NK-92 treated with Interleukin-12 subunit alpha and Interleukin-12 subunit beta, amount 100 ng/mL, for 24 hours (cell line): ENCODE measurements at regions not wholly inside any gene's neighbourhood (a gene's known extent, or its start where the extent isn't known, plus 50 kb on each side); places are given as distances from the start of the nearest gene placed in this dataset.

ENCODE experiments used
- DNase-seq: peaks from one replicate; lab custom pipeline; 2025; lab: John Stamatoyannopoulos, UW

DNA sequence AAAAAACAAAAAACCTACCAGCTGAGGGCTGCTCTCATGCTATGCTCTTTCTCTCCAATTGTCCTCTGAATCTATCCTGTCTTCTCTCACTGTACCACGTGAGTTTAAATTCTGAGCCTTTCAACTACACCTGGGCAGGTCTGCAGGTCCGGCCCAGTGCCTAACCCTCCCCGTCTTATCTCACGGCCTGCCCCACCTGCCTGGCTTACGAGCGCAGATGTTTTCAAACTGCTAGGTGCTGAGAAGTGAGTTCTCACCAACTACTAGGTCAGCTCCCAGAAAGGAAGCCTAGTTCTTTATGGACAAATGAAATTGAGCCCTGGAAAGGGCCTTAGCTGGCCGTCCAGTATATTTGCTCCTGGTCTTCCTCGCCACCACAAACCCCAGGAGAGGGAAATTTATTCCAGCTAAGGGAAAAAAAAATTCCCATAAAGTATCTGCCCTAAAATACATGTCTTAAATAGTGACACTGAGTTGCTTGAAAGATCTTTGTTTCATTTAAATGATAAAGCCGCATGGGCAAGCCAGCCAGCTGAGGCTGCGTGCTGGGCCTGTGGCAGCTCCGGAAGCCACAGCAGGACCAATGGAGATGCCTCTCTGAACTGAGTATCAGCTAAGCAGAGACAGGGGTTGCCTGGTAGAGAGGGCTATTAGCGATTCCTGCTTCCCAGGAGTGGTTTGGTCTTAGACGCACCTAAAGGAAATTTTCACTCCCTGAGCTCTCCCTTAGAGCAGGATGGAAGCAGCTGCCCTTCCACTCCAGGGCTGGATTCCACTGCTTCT, 92.5 kb upstream of the NCK2 start:
- no peak for DNase-seq

DNA sequence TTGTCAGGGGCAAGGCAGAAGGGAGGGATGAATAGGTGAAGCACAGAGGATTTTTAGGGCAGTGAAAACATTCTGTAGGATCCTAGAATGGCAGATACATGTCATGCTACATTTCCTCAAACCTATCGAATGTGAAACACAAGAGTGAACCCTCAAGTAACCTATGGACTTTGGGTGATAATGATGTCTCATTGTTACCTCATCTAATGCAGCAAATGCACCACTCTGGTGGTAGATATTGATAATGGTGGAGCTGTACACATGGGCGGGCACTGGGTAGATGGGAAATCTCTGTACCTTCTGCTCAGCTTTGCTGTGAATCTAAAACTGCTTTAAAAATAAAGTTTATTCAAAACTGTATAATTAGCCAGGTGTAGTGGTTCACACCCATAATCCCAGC, 95.2 kb upstream of the NCK2 start:
- DNase-seq, result no peak

DNA sequence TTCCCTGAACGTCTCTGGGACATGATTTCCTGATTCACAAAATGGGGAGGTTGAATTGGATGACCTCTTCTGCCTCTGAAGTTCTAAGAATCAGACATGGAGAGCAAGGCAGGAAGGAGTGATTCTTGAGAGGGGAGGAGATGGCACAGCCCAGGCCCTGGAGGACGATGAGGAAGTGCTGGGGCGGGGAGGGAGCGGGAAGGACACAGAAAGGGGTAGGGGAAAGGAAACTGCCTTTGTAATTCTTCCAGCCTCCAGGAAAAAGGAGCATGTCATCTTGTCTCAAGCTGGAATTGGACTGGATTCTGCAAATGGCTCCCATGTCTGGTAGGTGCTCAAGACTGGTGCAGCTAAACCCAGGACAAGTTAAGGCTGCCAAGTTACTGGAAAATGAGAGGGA, 97.0 kb upstream of the NCK2 start:
- no peak for DNase-seq

DNA sequence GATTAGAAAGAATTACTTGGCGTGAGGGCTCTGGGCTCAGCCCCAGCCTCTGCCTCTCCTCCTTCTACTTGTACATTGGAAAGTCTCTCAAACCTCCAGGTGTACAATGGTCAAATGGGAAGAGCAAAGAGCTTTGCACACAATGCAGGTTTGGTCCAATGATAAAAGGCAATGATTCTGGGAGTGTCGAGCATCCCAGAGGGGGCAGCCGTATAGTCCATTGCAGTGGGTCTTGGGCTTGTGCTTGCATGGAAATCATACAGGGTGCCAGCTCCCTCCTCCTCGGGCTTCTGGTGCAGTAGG, 98.0 kb upstream of the NCK2 start:
- DNase-seq, result no peak

DNA sequence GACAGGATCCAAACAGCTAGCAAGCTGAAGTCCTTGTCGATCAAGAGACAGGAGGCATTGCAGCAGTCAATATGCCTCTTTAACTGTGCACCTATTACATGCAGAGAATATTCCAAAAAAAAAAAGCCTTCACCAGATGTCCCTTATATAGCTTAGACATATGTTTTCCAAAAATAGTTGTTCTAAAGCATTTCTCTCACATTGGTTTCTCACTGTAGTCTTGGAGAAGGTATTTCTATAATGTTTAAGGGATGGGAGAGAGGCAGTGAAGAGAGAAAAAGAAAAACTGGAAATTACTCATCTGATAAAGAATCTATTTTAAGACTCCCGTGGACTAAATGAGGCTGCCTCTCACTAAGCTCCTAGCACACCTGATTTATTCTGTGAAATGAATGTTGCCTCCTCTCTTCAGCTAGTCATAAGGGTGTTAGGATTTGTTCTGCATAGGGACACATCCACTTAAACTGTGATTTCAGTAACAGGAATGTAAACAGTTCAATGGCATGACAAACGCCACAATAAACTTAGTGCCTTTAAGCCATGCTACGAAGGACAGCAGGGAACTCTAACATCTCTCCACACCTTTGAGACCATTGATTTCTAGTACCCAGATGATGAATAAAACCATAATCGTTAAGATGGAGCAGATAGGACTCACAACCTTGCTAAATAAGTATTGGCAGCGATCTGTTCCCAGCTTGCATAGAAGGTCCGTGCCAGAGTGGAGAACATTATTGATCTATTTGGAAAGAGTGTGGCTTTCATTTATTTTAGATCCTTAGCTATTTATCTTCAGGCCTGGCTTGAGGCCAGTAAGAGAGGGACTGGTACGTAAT, 98.6 kb upstream of the NCK2 start:
- no peak for DNase-seq

DNA sequence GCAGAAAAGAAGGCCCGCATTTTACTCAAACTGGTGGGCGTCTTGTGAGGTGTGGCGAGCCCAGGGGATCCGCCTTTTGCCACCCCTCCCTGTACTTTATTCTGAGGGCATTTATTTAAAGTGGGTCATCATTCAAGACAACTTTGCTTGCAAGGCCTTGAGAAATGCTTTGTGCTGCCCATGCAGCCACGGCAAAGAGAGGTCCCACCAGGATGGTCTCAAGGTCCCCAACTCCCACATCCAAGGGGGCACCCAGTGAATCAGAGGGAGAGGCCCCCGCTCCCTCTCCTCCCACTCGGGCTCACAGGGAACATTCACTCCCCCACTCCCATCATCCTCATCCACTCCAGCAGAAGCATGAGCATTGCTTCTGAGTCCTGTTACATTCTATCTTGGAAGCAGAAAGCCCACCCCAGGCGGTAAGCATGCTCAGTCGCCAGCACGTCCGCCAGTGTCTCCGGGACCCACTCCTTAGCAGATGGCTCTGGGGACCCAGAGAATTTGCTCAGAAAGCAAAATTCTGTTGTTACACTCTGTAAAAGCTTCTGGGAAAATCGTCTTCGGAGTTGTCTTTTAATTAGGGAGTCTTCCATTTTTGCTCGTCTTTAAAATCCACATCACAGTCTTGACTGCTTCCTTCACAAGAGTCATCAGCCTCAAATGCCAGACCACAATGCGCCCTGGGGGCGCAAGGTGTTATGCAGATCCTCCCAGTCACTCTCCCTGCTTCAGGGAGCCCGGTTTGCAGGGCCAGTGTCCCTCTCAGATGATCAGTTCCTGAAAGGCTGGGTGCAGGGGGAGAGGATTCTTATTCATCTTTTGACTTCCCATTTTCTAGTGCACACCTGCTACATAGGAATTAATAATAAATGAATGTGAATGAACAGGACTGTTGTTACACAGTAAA, 99.4 kb upstream of the NCK2 start:
- DNase-seq, result no peak

DNA sequence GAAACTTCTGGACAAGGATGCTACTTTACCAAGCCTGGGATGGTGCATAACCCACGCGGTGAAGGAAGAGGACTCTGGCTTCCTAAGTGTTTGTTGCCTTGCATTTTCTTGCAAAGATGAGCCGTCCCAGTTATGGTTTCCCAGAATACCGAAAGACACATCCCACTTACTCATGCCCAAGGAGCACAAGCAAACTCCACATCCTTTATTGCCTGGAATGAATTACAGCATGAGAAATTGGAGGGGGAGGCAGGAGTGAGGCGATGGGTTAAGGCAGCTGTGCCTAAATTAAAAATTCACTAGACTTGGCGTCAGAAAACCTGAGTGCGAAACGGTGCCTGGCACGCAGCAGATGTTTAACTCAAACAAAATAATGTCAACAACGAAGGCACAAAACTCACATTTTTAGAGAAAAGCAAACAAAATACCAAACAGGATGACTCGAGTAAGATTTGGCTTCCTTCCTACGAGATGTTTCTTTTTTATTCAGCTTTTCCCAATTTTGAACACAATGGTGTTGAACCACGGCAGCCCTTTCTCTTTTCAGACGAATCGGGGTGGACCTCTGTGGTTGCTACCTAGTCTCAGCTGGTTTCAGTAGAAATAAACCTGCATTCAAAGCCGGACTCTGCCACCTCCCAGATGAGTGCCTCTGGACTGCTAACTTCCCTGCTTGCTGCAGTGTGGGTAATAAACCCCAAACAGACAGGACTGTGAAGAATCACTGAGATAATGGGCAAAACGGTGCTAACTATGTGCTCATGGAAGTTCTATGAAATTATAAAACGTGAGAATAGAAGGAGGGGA, 100.3 kb upstream of the NCK2 start:
- no peak for DNase-seq

DNA sequence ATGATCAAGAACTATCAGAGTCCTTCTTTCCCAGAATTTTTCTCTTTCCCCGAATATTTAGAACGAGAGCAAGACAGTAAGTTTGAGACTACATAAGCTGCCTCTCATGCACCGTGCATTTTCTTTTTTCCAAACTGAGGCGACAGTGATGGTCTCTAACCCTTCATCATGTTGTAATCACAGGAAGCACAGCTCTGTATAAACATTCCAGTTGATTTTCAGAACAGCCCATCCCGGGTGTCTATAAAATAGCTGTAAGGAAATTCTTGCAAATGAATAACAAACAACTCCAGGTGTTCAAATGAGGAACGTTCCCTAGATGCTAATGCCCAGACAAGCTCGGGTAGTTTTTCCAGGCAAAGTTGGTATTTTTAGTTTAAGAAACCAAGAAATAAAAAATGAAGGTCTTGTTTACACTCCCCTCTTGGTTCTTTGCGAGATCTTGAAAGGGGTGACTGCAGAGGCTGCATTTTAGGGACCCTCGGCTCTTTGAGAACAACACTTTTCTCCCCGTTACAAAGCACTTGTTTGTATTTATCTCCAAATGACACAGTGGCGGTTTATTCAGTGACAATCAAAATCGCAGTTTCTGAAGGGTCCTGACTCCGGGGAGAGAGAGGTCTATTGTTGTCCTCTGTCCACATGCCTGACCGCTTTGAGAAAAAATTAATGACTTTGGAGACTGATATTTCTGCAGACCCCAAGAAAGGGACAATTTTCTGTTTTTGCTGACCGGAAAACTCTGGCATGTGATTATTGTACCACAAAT, 101.1 kb upstream of the NCK2 start:
- no peak for DNase-seq

DNA sequence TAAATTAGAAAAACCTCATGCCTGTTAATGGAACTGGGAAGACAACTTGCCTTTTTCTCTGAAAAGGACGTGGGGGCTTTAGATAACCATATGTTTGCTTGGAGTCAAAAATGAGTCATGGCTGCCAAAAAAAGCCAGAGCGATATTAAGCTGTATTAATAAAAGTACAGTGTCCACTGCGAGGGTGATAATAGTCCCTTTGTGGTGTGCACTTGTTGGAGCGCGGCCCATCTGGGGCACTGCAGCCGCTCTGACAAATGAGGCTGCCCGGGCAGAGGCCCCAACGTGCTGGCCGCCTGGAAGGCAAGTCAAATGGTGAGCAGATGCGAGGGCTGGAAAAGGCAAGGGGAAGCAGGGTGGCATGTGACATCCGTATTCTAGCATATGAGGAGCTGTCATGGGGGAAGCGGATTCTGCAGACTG, 103.3 kb upstream of the NCK2 start:
- DNase-seq, result no peak

DNA sequence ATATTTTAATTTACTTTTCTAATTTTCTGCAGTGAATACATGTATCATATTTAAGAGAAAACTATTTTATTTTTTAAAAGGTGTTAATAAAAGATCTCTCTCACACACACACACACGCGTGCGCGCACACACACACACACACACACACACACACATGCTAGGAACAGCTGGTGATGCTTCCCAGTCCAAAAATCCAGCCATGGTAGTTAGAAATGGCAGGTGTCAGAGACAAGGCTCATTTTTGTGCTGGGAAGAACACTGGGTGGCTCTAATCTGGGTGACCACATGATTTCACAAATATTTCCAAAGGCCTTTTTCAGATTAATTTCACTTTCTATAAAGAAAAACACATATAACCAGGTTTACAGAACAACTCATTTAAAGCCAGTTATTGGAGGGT, 104.5 kb upstream of the NCK2 start:
- no peak for DNase-seq

DNA sequence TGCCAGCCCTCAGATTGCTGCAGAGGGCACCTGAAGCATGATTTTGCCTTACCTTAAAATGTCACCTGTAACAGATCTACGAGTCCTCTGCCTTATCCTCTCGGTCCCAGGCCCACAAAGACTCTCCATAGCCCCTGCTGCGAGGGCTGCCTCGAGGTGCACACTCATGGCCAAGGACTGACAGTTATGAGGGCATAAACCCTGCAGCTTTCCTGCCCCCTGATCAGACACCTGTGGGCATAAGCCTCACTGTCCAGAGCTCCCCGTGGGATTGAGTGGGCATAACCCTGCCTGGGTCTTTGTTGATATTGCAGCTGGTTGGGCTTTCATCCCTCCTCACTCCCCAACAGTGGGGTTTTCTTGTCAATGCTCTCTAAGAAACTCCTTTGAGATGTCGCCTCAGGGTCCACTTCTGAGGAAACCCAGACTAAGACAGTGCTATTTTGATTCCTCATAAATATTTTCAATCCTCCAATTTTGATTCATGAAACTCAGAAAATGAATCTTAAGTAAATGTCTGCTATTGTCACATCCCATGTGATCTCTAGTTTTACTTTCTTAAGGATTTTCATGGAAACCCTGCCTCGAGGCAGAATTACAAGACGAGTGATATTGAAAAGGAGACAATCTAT, 108.5 kb upstream of the NCK2 start:
- no peak for DNase-seq

DNA sequence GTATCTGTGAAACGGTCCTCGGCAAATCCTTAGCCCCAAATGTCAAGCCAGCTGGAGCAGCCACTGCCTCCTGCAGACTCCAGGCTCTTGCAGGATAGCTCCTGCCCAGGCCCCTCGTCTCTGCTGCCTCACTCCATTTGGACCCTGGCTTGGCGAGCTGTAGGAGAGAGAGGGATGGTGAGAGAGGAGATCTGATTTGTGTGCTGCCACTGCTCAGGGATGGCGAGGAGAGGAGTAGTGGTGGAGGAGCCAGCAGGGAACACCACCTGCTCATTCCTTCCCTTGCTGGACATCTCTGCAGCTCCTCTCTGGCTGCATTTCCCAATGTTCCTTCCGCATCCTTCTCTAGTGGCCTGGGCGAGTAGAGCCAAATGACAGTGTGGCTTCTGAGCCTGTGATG, 109.1 kb upstream of the NCK2 start:
- no peak for DNase-seq

DNA sequence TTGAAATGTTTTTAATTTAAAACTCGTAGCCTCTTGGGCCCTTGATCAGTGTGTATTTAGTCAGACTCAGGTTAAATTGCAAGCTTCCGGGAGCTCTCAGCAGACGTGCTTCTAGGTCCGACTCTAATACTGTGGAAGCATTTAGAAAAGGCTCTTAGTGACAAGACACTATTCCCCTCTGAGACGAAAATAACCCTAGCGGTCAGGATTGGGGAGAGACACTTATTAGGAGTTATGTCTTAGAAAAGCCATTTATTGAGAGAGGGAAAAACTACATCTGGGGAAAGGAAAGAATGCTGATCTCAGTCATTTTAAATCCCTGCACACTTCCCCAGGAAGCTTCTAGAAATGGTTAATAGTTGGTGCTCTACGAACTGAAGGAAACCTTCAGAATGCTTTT, 110.5 kb upstream of the NCK2 start:
- no peak for DNase-seq

DNA sequence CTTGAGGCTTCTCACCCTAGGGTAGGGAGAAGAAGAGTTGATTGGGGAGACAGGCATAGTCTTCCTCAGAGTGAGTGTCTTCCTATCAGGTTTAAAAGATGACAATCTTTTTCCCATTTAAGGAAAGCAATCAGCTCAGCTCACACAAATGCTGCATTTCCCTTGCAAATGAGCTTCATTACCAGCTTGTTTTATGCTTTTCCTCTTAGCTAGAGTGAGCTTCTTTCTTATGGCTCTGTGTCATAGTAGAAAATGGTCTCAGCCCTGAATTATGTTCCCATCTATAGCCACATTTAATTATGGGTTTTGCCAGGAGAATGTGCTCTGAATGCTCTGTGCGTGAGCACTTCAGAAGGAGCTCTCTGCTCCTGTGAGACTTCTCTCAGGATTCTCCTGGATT, 112.8 kb upstream of the NCK2 start:
- no peak for DNase-seq

DNA sequence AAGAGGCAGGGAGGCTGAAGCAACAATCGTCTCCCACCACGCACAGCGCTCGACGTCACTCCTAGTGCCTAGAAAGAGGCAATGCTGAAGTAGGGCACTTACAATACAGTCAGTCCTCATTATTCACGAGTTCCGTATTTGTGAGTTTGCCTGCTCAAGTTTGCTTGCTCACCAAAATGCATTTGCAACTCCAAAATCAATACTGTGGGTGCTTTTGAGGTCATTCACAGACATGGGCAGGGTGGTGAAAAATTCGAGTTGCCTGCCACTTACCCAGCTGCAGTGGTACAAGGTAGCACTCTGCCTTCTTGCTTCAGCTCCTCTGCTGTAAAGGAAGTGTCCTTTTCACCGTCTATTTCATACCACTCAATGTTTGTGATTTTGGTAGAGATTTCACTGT, 113.7 kb upstream of the NCK2 start:
- no peak for DNase-seq

DNA sequence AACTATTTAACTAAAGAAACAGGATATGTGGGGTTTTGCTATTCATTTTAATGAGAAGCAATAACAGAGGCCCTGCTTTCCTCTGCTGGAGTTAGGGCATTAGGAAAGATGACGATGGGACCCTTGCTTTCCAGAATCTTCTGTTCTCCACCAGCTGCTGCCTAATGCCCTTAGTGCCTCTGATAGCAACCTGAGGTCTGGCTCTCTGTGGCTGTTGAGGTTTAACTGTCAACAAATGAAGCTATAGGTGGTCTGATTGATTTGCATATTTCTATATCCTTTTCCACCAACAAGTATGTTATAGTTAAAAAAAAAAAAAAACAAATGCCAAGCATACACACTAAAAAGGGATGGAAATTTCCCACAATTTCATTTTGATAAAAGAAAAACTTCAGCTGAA, 115.1 kb upstream of the NCK2 start:
- DNase-seq, result no peak

DNA sequence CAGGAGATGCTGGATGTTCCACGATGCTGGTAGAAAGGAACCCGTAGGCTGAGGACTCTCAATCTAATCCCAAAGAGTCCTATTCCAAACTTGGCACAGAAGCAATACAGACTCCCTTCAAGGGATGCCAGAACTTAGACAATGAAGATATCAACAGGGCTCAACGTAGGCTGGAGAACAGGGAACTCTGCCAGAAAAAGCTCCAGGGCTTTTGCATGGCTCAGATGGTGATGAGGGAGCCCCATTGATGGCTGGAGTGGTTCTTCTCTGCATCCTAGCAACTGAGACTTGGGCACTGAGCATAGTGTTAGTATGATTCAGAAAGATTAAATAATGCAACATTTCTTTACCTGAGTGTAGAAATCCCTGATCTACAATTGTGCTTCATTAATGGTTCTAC, 117.2 kb upstream of the NCK2 start:
- no peak for DNase-seq

DNA sequence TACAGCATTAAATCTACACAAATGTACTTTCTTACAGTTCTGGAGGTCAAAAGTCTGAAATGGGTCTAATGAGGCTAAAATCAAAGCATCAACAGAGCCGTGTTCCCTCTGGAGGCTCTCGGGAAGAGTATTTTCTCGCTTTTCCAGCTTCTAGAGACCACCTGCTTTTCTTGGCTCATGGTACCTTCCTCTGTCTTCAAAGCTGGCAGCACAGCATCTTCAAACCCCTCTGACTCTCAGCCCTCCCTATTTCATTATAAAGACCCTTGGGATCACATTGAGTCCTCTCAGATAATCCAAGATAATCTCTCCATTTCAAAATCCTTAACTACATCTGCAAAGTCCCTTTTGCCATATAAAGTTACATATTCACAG, 117.8 kb upstream of the NCK2 start:
- DNase-seq, result no peak

DNA sequence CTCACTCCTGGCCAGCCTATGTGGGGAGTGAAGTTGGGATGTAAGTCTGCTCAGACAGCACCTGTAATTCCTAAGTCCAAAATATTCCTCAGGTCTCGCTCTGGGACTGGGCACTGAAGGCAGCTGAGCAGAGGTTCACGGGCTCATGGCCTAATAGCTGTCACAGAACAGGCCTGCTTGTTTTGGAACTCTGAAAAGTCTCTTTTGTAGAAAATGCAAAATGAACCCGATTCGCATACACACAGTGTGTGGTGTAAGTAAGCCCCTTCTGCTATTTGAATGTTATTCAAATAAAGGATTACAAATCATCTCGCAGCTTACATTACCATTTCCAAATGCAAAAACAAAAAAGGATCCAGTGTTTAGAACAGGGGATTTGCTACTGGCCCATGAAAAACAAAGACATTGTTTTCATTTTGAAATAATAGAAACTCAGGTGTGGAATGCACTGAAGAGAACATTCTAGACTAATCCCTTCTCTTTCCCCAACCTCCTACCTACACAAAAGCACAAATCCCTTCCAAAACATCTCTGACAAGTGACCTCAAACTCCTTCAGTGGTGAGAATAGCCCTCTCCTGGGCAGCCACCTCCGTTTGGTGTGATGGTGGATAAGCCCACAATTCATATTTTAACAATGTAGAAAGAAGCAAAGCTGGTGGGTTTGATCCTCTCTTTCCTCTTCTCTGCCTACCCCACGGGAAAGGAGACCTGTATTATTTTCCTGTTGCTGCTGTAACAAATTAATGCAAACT, 118.3 kb upstream of the NCK2 start:
- no peak for DNase-seq

DNA sequence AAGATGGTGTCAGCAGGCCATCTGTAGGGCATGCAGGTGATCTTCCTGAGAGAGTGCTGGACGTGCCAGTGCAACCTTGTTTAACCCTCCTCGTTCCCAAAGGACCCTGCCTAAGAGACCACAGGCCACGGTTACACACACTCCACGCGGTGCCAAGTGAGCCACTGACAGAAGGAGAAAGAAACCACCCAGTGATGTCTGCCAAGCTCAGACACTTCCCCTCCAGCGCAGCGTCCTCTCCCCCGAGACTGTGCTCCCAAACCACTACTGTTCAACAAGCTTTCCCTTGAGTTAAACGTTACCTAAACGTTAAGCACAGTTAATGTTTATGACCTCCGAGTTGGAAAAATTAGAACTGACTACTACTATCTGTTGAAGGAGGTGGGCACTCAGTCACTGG, 119.1 kb upstream of the NCK2 start:
- no peak for DNase-seq
